GM19455 (cell line): ENCODE measurements at regions not wholly inside any gene's neighbourhood (a gene's known extent, or its start where the extent isn't known, plus 50 kb on each side); places are given as distances from the start of the nearest gene placed in this dataset.

Source experiments
- ATAC-seq: cut with Tn5 transposase; IDR thresholded peaks from one replicate; pipeline ENCODE4 v1.9.1; 2021; ENCODE audit not compliant: unreplicated experiment

DNA sequence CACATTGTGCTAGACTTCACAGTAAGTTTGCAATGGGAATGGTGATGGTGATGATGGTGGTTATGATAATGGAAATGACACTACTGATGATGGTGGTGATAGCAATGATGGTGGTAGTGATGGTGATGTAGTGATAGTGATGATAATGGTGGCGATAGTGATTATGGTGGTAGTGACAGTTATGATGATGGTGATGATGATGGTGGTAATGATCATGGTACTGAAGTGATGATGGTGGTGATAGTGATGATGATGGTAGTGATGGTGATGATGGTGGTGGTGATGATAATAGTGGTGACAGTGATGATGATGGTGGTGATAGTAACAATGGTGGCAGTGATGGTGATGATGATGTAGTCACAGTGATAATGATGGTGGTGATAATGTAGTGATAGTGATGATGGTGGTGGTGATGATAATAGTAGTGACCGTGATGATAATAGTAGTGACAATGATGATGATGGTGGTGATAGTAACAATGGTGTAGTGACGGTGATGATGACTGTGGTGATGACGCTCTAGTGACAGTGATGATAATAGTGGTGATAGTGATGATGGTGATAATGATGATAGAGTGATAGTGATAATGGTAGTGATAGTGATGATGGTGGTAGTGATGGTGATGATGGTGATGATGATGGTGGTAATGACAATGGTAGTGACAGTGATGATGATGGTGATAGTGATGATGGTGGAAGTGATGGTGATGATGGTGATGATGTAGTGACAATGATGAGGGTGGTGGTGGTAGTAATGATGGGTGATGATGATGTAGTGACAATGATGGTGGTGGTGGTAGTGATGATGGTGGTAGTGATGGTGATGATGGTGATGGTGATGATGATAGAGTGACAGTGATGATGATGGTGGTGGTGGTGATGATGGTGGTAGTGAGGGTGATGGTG is 222.9 kb upstream of the PWP1 start:
- ATAC-seq: no peak

DNA sequence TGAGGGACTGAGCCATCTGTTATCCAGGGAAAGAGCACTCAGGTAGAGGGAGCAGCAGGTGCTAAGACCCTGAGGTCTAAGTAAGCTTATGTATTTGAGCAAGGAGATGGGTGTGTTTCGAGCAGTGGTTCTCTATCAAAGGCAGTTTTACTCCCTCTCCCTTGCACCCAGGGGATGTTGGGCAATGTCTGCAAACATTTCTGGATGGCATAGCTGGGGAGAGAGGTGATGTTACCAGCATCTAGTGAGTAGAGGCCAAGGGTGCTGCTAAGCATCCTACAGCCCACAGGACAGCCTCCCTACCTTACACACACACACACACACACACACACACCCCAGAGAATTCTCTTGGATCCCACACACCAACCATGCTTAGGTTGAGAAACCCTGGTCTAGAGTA is 221.0 kb upstream of the PWP1 start:
- no peak for ATAC-seq

DNA sequence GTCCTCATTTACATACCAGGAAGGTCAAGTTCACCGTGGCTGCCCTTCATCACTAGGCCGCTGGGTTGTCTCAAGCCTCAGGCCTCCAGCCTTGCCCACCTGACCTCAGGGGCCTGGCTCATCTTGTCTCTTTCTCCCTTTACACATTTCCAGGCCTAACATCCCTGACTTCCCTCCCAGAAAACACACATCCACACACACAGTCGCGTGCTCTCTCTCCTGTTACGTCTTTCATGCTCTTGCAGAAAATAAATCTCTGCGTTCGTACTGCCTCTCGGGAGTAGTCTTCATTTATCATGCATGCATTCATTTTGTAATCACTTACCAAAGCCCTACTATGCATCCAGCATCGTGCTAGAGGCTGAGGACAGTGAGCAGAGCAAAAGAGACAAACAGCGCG is 220.0 kb upstream of the PWP1 start:
- no peak for ATAC-seq

DNA sequence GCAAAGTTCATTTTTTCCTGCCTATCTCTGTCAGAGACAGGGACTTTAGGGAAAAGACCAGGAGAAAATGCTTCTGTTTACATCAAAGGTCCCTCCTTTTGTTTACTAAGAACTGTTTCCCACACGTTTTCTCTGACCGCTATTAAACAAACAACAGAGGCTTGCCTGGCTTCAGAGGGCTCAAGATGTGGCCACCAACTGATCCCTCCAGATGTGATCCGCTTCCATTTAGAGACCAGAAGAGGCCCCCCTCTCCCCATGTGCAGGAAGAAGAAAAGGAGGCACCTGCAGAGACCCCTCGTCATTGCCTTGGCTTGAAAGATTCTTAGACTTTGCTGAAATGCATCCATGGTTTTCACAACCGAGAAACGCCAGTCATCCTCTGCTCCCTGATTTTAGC is 217.9 kb upstream of the PWP1 start:
- no peak for ATAC-seq

DNA sequence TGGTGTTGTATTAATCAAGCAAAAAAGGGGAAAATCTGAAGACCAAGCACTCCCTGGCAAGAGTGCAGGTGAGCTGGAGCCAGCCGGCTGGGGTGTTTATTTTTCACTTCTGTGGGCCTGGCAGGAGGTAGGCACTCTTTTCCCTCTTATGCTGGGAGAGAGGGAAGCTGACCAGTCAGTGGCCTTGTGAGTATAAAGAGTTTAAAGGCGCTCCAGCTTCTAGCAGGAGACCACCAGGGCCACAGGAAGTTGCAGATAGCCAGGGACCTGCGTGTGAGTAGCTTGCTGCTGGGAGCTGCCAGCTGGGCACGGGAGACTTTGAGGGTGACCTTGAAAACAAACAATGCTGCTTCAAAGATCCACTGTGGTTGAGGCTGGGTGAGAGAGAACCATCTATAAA is 217.4 kb upstream of the PWP1 start:
- no peak for ATAC-seq

DNA sequence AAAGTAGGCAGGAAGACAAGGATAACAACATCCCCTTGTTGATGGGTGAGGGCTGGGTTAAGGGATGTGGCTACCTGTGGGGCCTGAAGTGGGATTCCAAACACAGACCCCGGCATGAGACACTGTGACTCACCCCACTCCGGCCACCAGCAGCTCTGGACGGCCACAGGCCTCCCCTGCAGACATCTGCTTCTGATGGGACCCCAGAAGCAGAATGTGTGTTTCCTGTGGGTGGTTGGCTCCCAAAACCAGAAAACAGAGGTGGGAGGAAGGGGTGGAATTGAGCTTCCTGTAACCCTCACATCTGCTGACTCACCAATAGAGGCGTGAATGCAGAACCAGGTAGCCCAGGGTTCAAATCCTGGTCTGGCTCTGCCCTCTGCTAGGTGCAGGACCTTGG is 216.6 kb upstream of the PWP1 start:
- no peak for ATAC-seq

DNA sequence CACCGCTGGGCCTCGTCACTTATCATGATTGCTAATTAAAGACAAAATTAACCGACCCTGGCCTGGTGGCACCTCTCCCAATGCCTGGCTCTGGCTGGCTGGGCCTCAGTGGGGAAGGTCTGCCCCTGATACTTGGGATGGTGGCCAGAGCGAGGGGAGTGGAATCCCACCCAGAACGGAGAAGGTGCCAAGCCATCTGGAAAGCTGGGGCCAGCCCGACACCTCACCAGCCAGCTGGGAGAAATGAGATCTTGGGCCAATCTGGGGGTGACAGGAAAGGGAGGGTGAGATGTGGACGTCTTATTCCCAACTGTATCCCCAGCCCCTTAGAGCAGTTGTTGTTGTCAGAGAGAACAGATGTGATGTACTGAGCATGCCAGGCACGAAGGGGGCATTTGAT is 215.0 kb upstream of the PWP1 start:
- ATAC-seq: no peak

DNA sequence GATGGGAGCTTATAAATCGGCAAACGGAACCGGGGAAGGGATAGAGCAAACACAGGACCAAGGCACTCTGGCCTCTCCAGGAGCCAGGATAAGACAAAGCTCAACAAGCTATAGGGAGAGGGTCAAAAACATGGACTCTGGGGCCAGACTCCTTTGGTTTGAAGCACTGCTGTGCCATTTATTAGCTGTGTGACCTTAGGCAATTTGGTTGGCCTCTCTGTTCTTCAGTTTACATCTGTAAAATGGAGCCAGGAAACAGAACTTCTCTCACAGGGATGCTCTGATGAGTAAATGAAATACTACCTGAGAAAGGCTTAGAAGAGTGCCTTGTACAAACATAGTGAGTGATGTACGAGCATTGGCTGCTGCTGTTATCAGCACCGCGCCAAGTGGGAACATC is 213.3 kb upstream of the PWP1 start:
- ATAC-seq: no peak

DNA sequence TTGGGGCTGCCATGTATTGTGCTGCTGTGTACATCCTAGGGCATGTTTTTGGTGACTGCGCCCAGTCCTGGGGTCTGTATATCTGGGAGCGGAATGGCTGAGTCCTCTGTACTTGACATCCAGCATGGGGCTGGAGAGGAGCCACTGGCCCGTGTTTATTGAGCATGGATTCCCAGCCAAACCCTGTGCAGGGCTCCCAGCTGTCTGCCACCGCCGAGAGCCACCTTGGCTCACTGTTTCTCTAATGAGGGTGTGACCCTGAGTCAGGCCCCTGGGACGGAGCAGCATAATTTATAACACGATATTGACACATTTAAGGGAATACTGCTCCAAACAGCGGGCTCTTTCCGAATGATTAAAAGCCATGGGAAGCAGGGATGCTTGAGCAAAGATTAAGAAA is 211.5 kb upstream of the PWP1 start:
- ATAC-seq: no peak

DNA sequence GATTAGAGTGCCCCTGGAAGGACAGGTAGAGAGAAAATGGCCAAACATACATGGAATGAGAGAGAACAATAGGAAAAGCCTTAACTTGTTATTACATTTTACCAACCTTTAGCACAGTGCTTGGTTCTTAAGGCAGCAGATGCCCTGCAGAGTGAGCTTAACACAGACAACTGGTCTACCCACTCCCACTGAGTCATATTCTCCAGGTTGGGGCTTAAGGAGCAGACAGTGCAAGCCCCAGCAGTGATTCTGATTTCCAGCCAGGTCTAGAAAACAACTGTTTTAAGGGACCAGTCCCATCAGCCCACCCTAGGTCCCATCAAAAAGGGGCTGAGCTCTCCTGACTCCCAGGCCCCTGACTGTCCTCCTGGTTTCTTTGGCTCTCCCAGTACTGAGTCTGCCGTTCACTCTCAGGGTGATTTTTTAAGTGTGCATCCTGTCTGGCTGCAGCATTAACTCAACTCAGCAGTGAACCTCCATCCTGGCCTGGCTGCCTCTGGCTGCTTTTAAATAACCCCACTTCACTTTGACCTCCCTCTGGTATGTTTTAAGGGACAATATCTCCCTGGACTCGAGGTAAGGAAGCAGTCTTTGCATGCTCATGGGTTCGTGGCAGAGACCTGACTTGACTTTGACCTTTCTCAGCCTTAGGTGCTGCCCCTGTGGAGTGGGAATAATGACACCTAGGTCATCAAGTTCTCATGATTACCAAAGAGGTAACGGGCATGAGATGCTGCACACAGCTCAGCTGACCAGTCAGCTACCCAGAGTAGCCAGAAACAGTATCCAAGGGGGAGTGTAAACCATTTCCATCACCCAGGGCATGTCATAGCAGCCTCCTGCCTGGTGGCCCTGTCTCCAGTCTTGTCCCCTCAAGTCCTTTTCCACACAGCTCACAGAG is 210.7 kb upstream of the PWP1 start:
- no peak for ATAC-seq

DNA sequence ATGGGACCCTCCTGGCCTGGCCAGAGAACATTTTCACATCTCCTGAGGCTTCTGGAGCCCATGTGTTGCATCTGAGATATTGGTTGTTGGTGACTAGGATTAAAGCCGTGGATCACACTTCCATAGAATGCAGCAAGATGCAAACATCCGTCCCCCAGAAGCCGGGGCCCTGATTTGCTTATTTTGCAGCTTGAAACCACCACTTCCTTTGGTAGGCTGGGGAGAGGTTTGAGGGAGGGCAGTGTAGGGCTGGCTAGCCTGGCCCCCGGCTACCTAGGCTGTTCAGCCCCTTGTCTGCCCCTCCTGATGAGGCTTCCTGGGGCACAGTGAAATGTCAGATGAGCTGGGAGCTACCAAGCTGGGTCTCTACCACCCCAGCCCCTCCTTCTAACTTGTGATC is 209.7 kb upstream of the PWP1 start:
- no peak for ATAC-seq

DNA sequence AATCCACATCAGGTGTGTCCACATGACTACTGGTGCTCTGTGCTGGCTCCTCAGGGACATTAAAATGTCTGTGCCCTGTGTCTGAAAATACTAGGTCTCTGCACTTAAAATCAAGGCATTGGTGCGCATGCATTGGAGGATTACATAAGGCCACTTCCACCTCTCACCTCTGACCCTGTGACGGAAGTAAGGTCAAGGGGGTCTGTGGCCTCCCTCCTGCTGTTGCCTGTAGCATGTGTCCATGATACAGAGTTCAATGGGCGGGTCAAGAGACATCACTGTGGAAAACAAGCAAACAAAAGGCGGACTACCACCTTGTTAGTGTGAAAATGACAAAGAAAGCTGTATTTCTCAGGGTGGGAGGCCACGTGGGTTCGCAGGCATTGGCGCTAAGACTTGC is 208.6 kb upstream of the PWP1 start:
- no peak for ATAC-seq

DNA sequence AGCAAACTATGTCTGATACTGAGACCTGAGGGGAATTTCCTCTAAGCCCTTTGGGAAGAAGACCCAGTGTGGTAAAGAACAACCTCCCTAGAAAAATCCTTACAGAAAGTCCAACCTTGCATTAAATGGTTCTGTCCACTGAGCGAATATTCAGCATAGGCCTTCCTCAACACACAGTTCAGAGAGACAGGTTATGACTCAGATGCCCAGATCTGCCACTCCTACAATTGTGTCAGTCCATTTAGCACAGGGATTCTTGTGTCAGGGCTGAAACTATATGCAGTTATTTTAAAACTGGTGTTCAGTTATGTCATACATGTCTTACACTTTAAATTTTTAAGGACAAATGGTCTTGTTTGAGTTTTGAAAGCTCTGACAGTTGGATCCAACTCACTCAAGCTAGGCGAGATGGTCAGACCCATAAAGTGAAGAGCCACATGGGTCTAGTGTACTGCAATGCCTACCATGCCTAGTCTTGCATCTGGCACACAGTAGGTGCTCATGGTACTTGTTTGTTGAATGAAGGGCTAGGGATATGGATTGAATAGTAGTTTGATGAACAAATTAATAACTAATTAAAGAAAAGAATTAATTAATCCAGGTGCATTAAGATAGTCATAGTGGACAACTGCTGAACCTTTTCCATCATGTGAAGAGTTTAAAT is 207.5 kb upstream of the PWP1 start:
- no peak for ATAC-seq

DNA sequence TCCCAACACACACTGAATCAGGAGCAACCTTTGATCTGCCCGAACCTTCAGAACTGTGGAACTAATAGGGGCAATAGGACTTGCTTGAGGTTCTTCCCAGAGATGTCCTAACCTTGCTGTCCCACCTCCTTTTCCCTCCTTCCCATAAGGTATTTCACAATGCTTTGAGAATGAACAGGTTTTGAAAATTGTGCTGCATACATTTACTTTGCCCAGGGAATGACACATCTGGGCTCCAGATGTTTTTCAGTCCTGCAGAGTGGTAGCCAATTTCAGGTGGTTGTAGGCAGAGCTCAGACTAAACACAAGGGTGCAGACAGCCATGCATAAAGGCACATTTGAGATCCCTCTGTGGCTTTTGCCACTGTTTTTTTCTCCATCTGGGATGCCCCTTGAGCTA is 206.7 kb upstream of the PWP1 start:
- no peak for ATAC-seq

DNA sequence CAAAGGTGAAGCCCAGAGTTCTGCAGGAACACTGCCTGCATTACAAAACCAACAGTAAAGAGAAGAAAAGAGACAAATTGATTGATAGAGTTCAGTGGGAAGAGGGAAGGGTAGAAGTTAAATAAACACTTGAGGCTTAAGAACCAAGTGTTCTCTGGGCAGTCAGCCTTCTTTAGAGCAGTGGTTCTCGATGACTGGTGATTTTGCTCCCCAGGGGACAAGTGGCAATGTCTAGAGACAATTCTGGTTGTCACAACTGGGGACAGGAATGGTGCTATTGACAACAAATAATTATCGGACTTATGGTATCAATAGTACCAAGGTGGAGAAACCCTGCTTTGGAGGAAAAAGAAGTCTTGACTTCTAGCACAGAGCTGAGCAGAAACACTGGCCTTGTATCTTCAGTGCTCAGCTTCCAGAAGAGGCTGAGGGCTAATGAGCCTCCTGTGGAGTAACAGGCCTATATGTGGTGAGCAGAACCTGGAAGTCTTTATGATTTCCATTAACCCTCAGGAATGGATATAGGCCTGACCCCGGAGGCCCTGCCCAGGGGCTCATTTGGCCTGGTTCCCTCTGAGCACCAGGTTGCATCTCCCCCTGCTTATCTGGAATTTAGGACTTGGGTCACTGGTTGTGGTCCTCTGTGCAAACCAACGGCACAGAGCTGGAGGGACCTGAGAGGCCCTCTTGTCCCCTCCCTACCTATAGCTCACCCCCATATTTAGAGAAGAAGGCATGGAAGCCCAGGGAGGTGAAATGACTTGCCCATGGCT is 204.6 kb upstream of the PWP1 start:
- no peak for ATAC-seq

DNA sequence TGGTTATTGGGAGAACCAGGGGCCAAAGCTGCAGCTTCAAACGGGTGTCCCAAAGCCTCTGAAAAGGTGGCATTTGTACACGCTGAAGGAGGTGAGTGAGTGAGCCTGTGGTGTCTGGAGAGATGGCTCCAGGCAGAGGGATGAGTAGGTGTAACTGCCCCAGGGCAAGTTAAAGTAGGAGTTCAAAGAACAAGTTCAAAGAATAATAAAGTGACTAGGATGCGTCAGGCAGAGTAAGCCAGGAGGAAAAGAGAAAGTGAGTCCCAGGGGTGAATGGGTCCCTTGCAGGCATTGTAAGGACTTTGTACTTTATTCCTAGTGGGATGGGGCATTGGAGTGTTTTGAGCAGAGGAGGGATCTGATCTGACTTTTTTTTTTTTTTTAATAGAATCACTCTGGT is 201.4 kb upstream of the PWP1 start:
- ATAC-seq: no peak

DNA sequence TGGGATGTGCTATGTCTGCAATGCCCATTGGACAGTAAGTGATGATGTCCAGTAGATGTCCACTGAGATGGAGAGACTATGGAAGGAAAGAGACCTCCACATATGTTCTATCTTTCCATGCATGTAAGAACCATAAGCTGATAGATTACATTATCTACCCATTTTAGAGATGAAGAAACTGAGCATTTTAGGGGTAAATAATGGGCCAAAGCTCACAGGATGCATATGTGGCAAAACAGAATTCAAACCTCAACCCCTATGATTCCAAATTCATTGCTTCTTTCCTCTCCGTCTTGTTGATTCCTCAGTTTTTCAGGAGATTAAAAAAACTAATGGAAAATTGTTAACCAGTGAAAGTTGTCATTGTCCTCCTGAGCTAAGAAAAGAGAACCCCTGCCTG is 200.7 kb upstream of the PWP1 start:
- no peak for ATAC-seq

DNA sequence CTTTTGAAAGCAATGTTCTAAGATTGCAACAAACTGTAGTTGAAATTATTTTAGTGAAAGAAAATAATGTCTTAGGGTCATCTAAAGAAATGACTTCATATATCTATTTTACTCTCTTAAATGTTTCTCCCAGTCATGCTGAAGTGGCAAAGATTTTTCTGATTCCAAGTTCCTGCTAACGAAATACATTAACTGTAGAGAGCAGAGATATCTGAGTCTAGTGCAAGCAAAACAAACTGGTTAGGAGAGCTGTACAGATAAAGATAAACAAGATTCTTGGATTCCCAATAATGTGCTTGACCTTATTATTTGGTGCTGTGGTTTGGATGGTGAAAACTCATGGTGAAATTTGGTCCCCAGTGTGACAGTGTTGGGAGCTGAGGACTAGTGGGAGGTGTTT is 199.9 kb upstream of the PWP1 start:
- ATAC-seq: no peak

DNA sequence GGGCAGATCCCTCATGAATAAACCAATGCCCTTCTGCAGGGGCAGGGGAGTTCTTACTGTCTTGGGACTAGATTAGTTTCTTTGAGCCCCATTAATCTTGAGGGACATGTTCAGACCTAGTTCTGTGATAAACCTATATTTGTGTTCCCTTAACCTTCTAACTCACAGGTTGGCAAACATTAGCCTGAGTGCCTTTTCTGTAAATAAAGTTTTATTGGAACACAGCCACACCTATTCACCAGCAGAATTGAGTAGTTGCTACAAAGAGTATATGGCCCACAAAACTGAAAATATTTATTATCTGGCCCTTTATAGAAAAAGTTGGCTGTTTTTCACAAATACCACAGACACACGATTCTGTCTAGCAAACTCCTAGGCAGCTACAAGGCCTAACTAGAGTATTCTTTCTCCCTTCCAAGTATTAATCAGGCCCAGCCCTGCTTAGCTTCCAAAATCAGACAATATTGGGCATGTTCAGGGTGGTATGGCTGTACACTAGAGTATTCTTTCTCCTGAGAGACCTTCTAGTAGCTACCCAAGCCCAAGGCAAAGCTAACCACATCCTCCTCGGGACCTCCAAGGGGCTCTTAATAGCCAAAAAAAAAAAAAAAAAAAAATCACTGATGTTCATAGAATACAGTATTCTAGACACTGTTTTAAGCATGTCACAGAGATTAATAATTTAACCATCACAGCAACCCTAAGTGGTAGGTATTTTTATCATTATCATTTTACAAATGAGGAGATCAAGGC is 199.3 kb upstream of the PWP1 start:
- ATAC-seq: no peak

DNA sequence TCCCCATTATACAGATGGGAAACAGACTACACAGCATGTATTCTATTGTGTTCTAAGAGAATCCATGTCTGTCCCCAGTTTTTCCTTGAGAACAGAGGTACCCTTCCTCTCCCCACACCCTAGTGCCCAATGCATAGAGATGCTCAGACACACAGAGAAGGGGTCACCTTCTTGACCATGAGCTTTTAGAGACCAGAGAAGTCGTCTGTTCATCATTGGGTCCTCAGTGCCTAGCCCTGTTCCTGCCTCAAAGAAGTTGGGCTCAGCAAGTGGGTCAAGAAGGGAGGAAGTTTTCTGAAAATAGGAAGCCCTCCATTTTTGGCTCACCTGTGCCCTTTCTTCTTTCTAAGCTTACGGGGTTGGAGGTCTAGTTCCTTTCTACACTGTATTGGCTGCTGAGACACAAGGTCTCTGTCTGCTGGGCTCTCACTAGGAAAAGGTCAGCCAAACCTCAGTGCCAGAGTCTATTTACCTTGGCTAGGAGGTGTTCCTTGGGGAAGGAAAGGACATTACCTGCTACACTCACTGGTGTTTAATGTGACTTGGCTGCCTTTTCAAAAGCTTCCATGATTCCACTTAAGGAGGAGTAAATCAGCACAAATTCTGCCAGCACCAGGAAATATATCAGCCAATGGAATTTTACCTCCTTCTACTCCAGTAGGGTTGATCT is 198.5 kb upstream of the PWP1 start:
- ATAC-seq: no peak
